Endothelial cell of umbilical vein (primary cell): ENCODE measurements at regions not wholly inside any gene's neighbourhood (a gene's known extent, or its start where the extent isn't known, plus 50 kb on each side); places are given as distances from the start of the nearest gene placed in this dataset.

Source experiments
- BruUV-seq: library from RNA; stranded (reverse); fragments of 400-500 nt; replicated peaks from 2 replicates; lab custom pipeline; 2021; lab: Mats Ljungman, UMichigan
- CTCF ChIA-PET: fragments of 300-600, 350-600 bp; sonication (Branson Sonifier 250); formaldehyde crosslinking; loops from one replicate; lab custom pipeline; 2021; ENCODE audit warnings: antibody characterized with exemption, inconsistent platforms; lab: Charles Lee
- POLR2A ChIA-PET: fragments of 300-600, 350-600 bp; sonication (Branson Sonifier 250); formaldehyde crosslinking; loops from one replicate; lab custom pipeline; 2021; ENCODE audit warnings: antibody characterized with exemption, inconsistent platforms; lab: Charles Lee
- DNase-seq: peaks from one replicate; pipeline ENCODE4 v3.0.0-alpha.2; 2011; ENCODE audit warnings: low read depth, low spot score
- FAIRE-seq: peaks from 2 replicates; lab custom pipeline; 2011; peaks lifted over from hg19 to GRCh38; lab: Jason Lieb, UNC
- H2AFZ ChIP-seq: 2 replicates; pipeline ENCODE4 v1.6.0; 2012; ENCODE audit warnings: low read depth, low read length, control low read depth, inconsistent platforms
- H3K27ac ChIP-seq: 2 replicates; pipeline ENCODE4 v1.5.1; 2011; ENCODE audit warnings: low read depth, mild to moderate bottlenecking, control low read depth, low read length, moderate library complexity; ENCODE audit not compliant: insufficient read depth
- H3K27me3 ChIP-seq, 2 experiments: 2 replicates each; pipeline versions ENCODE4 v1.6.0 to v1.6.1; 2011; ENCODE audit warnings: low read length in 2 of 2, mixed read lengths in 1 of 2; ENCODE audit not compliant: control insufficient read depth in 2 of 2, insufficient read depth in 2 of 2
- H3K36me3 ChIP-seq, 2 experiments: 2 replicates in 1 of 2; 3 replicates in 1 of 2; pipeline ENCODE4 v1.5.1; 2011; ENCODE audit warnings: low read length in 2 of 2, mild to moderate bottlenecking in 1 of 2, moderate library complexity in 1 of 2; ENCODE audit not compliant: control insufficient read depth in 2 of 2, insufficient read depth in 2 of 2; ENCODE audit errors: extremely low read depth in 1 of 2
- H3K4me1 ChIP-seq: 3 replicates; pipeline ENCODE4 v1.5.1; 2011; ENCODE audit warnings: mild to moderate bottlenecking, low read length; ENCODE audit not compliant: control insufficient read depth, insufficient read depth; ENCODE audit errors: extremely low read depth
- H3K4me2 ChIP-seq: 2 replicates; pipeline ENCODE4 v1.6.1; 2011; ENCODE audit warnings: low read length, control low read depth, mixed read lengths; ENCODE audit not compliant: insufficient read depth
- H3K4me3 ChIP-seq, 3 experiments: fragments of 200-600 bp in 1 of 3; sonication (generic), shearing (Covaris generic) in 1 of 3; replicated peaks in 1 of 3; 2 replicates each; pipeline ENCODE4 v1.5.1; 2011 to 2016; ENCODE audit warnings: control low read depth in 3 of 3, low read length in 3 of 3, mild to moderate bottlenecking in 2 of 3, inconsistent platforms in 1 of 3, low read depth in 1 of 3, moderate library complexity in 1 of 3; ENCODE audit not compliant: insufficient read depth in 1 of 3
- H3K79me2 ChIP-seq: 2 replicates; pipeline ENCODE4 v1.6.0; 2012; ENCODE audit warnings: low read length, inconsistent platforms; ENCODE audit not compliant: control insufficient read depth, insufficient read depth
- H3K9ac ChIP-seq: replicated peaks from 2 replicates; pipeline ENCODE3; 2011; ENCODE audit warnings: low read length, control low read depth; ENCODE audit not compliant: insufficient read depth; ENCODE audit errors: extremely low read depth
- H3K9me1 ChIP-seq: replicated peaks from 3 replicates; pipeline ENCODE4 v1.6.0; 2011; ENCODE audit warnings: mild to moderate bottlenecking, low read length; ENCODE audit not compliant: control insufficient read depth, insufficient read depth; ENCODE audit errors: extremely low read depth
- H3K9me3 ChIP-seq: replicated peaks from 2 replicates; pipeline ENCODE4 v1.5.1; 2012; ENCODE audit warnings: low read length, inconsistent platforms; ENCODE audit not compliant: control insufficient read depth, insufficient read depth
- H4K20me1 ChIP-seq: replicated peaks from 2 replicates; pipeline ENCODE3; 2011; ENCODE audit warnings: mild to moderate bottlenecking, low read length; ENCODE audit not compliant: control insufficient read depth, insufficient read depth; ENCODE audit errors: extremely low read depth
- EZH2 ChIP-seq: IDR thresholded peaks from 2 replicates; pipeline ENCODE4 v1.6.1; 2012; ENCODE audit warnings: borderline replicate concordance, low read depth, mild to moderate bottlenecking, moderate library complexity, low read length, inconsistent platforms; ENCODE audit not compliant: severe bottlenecking
- GATA2 ChIP-seq: IDR thresholded peaks from 2 replicates; pipeline ENCODE4 v1.7.0; 2011; ENCODE audit warnings: low read depth, mild to moderate bottlenecking, moderate library complexity, mixed read lengths, low read length; ENCODE audit not compliant: insufficient read length, insufficient read depth
- JUN ChIP-seq: IDR thresholded peaks from 2 replicates; pipeline ENCODE4 v1.6.1; 2011; ENCODE audit warnings: borderline replicate concordance, low read depth; ENCODE audit not compliant: insufficient read length, insufficient read depth
- MYC ChIP-seq: IDR thresholded peaks from one replicate; pipeline ENCODE4 v1.6.1; 2011; ENCODE audit warnings: mild to moderate bottlenecking, low read depth, low read length
- POLR2AphosphoS5 ChIP-seq: IDR thresholded peaks from 2 replicates; pipeline ENCODE4 v1.6.1; 2012; ENCODE audit warnings: low read depth, mild to moderate bottlenecking, control low read depth, low read length, moderate library complexity; ENCODE audit not compliant: insufficient read depth
- dilution Hi-C: fragments of 300-500 bp; cut with MboI; formaldehyde crosslinking; loops from one replicate; pipeline ENCODE4 v1.15.0; 2019; ENCODE audit warnings: low sequenced_read_pairs; ENCODE audit not compliant: extremely low pct_ligation_motif_present
- intact Hi-C: fragments of 100-400 bp; cut with micrococcal nuclease; formaldehyde crosslinking; loops from one replicate; pipeline ENCODE4 v1.10.0; 2022
- TF ChIP-seq, protein P1 (sequence below), 2 donors: IDR thresholded peaks; 1 replicate in 1 of 2; 2 replicates in 1 of 2; pipeline ENCODE4 v1.5.1; 2011; ENCODE audit warnings: low read length in 2 of 2, mild to moderate bottlenecking in 2 of 2, moderate library complexity in 2 of 2, control low read depth in 1 of 2, inconsistent platforms in 1 of 2, low read depth in 1 of 2; ENCODE audit not compliant: insufficient read depth in 1 of 2; ENCODE audit errors: extremely low read depth in 1 of 2
- TF ChIP-seq, protein P2 (sequence below): IDR thresholded peaks from 2 replicates; pipeline ENCODE4 v1.6.1; 2011; ENCODE audit not compliant: insufficient read depth, insufficient read length

DNA sequence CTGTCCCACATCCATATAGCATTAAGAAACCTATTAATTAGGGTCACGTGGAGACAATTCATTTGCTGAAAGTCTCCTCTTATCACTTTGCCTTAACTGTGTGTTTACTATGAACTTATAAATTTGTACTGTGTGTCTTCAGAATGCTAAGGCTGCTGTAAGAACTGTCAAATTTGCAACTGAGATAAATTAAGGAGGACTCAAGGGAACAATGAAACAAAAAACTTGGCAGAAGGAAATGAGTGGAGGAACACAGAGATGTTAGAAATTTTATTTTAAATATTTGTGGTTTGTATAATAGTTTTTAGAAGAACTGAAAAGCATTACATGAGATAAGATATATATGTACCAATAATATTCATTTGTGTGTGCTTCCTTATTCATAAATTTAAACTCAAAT is 1005.3 kb upstream of the SORCS1 start:
- Histone ChIP-seq H2AFZ (no peak overlapping the region), H3K4me1 (no peaks in the 10 kb centered on the region), H3K9me3 (peaks cover 3% of the 10 kb centered on the region), H3K4me2 (no peak overlapping the region), H3K27ac (no peak overlapping the region), H4K20me1 (no peaks in the 10 kb centered on the region), H3K9ac (no peak overlapping the region), H3K4me3 (no peak overlapping the region), H3K9me1 (no peaks in the 10 kb centered on the region), H3K36me3 (no peaks in the 10 kb centered on the region), H3K27me3 (no peaks in the 10 kb centered on the region), H3K79me2 (no peaks in the 10 kb centered on the region)
- intact Hi-C loops: no loop called here
- dilution Hi-C loops: no loop called here
- ChIA-PET POLR2A (no interaction called here), CTCF (no interaction called here)
- TF ChIP-seq MYC (no peak), GATA2 (no peak), EZH2 (no peak)
- TF ChIP-seq, protein P1, sequence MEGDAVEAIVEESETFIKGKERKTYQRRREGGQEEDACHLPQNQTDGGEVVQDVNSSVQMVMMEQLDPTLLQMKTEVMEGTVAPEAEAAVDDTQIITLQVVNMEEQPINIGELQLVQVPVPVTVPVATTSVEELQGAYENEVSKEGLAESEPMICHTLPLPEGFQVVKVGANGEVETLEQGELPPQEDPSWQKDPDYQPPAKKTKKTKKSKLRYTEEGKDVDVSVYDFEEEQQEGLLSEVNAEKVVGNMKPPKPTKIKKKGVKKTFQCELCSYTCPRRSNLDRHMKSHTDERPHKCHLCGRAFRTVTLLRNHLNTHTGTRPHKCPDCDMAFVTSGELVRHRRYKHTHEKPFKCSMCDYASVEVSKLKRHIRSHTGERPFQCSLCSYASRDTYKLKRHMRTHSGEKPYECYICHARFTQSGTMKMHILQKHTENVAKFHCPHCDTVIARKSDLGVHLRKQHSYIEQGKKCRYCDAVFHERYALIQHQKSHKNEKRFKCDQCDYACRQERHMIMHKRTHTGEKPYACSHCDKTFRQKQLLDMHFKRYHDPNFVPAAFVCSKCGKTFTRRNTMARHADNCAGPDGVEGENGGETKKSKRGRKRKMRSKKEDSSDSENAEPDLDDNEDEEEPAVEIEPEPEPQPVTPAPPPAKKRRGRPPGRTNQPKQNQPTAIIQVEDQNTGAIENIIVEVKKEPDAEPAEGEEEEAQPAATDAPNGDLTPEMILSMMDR (IDR thresholded peaks at IDR 0.05; ENCODE audit: extremely low read depth in 1 of 2, insufficient read depth in 1 of 2, low read depth in 1 of 2, low read length in 2 of 2): no peak
- TF ChIP-seq, protein P2, sequence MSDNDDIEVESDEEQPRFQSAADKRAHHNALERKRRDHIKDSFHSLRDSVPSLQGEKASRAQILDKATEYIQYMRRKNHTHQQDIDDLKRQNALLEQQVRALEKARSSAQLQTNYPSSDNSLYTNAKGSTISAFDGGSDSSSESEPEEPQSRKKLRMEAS: no peak
- BruUV-seq: no TSS peak
- DNase-seq (no peak), FAIRE-seq (no peak)

DNA sequence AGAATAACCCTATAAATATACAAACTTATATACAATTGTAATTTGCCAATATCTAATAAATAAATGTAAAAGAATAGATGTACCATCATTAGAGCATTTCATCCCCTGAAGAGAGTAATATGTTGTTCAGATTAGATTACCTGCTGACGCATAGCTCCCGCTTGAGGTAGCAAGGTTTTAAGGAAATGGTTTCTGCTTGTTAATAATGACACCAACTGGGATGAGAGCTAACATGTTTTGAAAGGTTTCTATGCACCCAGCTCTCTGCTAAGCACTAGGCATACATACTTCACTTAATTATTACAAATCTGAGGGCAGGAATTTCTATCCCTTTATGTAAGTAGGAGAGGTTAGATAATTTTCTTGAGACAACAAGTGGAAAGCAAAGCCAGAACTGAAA is 1003.3 kb upstream of the SORCS1 start:
- ChIA-PET CTCF (no interaction called here), POLR2A (no interaction called here)
- intact Hi-C loops: no loop called here
- H3K4me1 ChIP-seq: no peaks in the 10 kb centered on the region
- no peaks in the 10 kb centered on the region for H3K79me2 ChIP-seq
- DNase-seq (no peak), FAIRE-seq (no peak)
- no peak overlapping the region for H3K27ac ChIP-seq
- no peaks in the 10 kb centered on the region for H3K27me3 ChIP-seq
- peaks cover 3% of the 10 kb centered on the region for H3K9me3 ChIP-seq
- dilution Hi-C loops: no loop called here
- no peak overlapping the region for H3K9ac ChIP-seq
- no peaks in the 10 kb centered on the region for H4K20me1 ChIP-seq
- no peak overlapping the region for H2AFZ ChIP-seq
- no TSS peak for BruUV-seq
- H3K36me3 ChIP-seq: no peaks in the 10 kb centered on the region
- no peak overlapping the region for H3K4me2 ChIP-seq
- no peak overlapping the region for H3K4me3 ChIP-seq
- TF ChIP-seq JUN (no peak), POLR2AphosphoS5 (no peak), EZH2 (no peak)
- TF ChIP-seq, protein P2: no peak
- H3K9me1 ChIP-seq: no peaks in the 10 kb centered on the region
